IMR-90 (cell line): ENCODE measurements at regions not wholly inside any gene's neighbourhood (a gene's known extent, or its start where the extent isn't known, plus 50 kb on each side); places are given as distances from the start of the nearest gene placed in this dataset.

Experiments
- ATAC-seq: fragments of 200-7000 bp; cut with Tn5 transposase; 2 replicates; pipeline ENCODE4 v1.9.1; 2020; ENCODE audit warnings: low read depth, mild to moderate bottlenecking, moderate library complexity
- BruUV-seq: library from RNA; stranded (reverse); fragments of 400-500 nt; replicated peaks from 2 replicates; lab custom pipeline; 2021; lab: Mats Ljungman, UMichigan
- CTCF ChIA-PET: fragments of 300-600 bp; formaldehyde crosslinking; extraction: SDS; loops from one replicate; lab custom pipeline; 2021; ENCODE audit warnings: antibody characterized with exemption; lab: Yijun Ruan, JAX
- POLR2A ChIA-PET: fragments of 300-600 bp; sonication (Branson Sonifier 250); formaldehyde crosslinking; loops from one replicate; lab custom pipeline; 2022; ENCODE audit warnings: antibody characterized with exemption; ENCODE audit not compliant: unreplicated experiment; lab: Charles Lee
- DNase-seq: peaks from one replicate; pipeline ENCODE4 v3.0.0; 2013
- H2AFZ ChIP-seq: replicated peaks from 2 replicates; pipeline ENCODE3; 2013; ENCODE audit warnings: low read length, mild to moderate bottlenecking; ENCODE audit not compliant: poor library complexity
- H2AK5ac ChIP-seq: 2 replicates; pipeline ENCODE4 v1.6.1; 2013; ENCODE audit warnings: low read depth, low read length, inconsistent platforms
- H2AK9ac ChIP-seq: replicated peaks from 2 replicates; pipeline ENCODE3; 2013; ENCODE audit warnings: mild to moderate bottlenecking, low read depth, low read length, moderate library complexity; ENCODE audit not compliant: poor library complexity
- H2BK120ac ChIP-seq: 2 replicates; pipeline ENCODE4 v1.6.1; 2013; ENCODE audit warnings: low read depth, low read length, inconsistent platforms
- H2BK15ac ChIP-seq: 3 replicates; pipeline ENCODE4 v1.6.1; 2013; ENCODE audit warnings: low read depth, low read length, inconsistent platforms
- H2BK20ac ChIP-seq: 2 replicates; pipeline ENCODE4 v1.6.1; 2013; ENCODE audit warnings: low read depth, mild to moderate bottlenecking, inconsistent platforms, low read length, moderate library complexity
- H2BK5ac ChIP-seq: 2 replicates; pipeline ENCODE4 v1.6.1; 2013; ENCODE audit warnings: mild to moderate bottlenecking, low read depth, low read length, inconsistent platforms; ENCODE audit not compliant: poor library complexity, severe bottlenecking
- H3K14ac ChIP-seq: replicated peaks from 2 replicates; pipeline ENCODE4 v1.6.1; 2013; ENCODE audit warnings: low read depth, low read length, inconsistent platforms
- H3K18ac ChIP-seq: 2 replicates; pipeline ENCODE4 v1.6.1; 2013; ENCODE audit warnings: low read depth, low read length, control low read depth
- H3K23ac ChIP-seq: 2 replicates; pipeline ENCODE4 v1.6.1; 2013; ENCODE audit warnings: low read depth, low read length, inconsistent platforms
- H3K27ac ChIP-seq: 2 replicates; pipeline ENCODE4 v1.5.1; 2013; ENCODE audit warnings: mild to moderate bottlenecking, control low read depth, low read length; ENCODE audit not compliant: insufficient read depth
- H3K27me3 ChIP-seq: 2 replicates; pipeline ENCODE4 v1.6.1; 2013; ENCODE audit warnings: low read length; ENCODE audit not compliant: control insufficient read depth, insufficient read depth
- H3K36me3 ChIP-seq: 2 replicates; pipeline ENCODE4 v1.6.1; 2013; ENCODE audit warnings: low read length, mixed read lengths; ENCODE audit not compliant: control insufficient read depth, insufficient read depth
- H3K4ac ChIP-seq: 2 replicates; pipeline ENCODE4 v1.6.1; 2013; ENCODE audit warnings: low read depth, low read length, inconsistent platforms
- H3K4me1 ChIP-seq: 2 replicates; pipeline ENCODE4 v1.6.1; 2013; ENCODE audit warnings: low read length, mixed read lengths; ENCODE audit not compliant: control insufficient read depth, insufficient read depth
- H3K4me2 ChIP-seq: 2 replicates; pipeline ENCODE4 v1.6.1; 2013; ENCODE audit warnings: low read depth, mild to moderate bottlenecking, control low read depth, low read length, moderate library complexity
- H3K4me3 ChIP-seq: 2 replicates; pipeline ENCODE4 v1.5.1; 2013; ENCODE audit warnings: low read depth, mild to moderate bottlenecking, control low read depth, low read length, moderate library complexity; ENCODE audit not compliant: insufficient read depth
- H3K56ac ChIP-seq: 2 replicates; pipeline ENCODE4 v1.6.1; 2013; ENCODE audit warnings: low read length, inconsistent platforms; ENCODE audit not compliant: insufficient read depth; ENCODE audit errors: extremely low read depth
- H3K79me1 ChIP-seq, 2 experiments: 2 replicates each; pipeline ENCODE4 v1.6.1; 2013; ENCODE audit warnings: low read length in 2 of 2, inconsistent platforms in 1 of 2, low read depth in 1 of 2
- H3K9ac ChIP-seq: 2 replicates; pipeline ENCODE4 v1.6.1; 2013; ENCODE audit warnings: low read depth, low read length, control low read depth
- H3K9me1 ChIP-seq: 2 replicates; pipeline ENCODE4 v1.6.1; 2013; ENCODE audit warnings: low read length, inconsistent platforms; ENCODE audit not compliant: insufficient read depth
- H3K9me3 ChIP-seq: 2 replicates; pipeline ENCODE4 v1.6.1; 2013; ENCODE audit warnings: low read length; ENCODE audit not compliant: control insufficient read depth, insufficient read depth
- H4K20me1 ChIP-seq: 2 replicates; pipeline ENCODE4 v1.6.1; 2013; ENCODE audit warnings: low read length, inconsistent platforms; ENCODE audit not compliant: insufficient read depth
- H4K5ac ChIP-seq: 2 replicates; pipeline ENCODE4 v1.6.1; 2013; ENCODE audit warnings: mild to moderate bottlenecking, low read depth, low read length, control low read depth
- H4K8ac ChIP-seq, 2 experiments: 2 replicates each; pipeline ENCODE4 v1.6.1; 2013; ENCODE audit warnings: low read depth in 2 of 2, low read length in 2 of 2, control low read depth in 1 of 2, inconsistent platforms in 1 of 2
- H4K91ac ChIP-seq: 2 replicates; pipeline ENCODE4 v1.6.1; 2013; ENCODE audit warnings: low read depth, low read length, inconsistent platforms; ENCODE audit not compliant: insufficient read depth
- BHLHE40 ChIP-seq: fragments of 150-350 bp; IDR thresholded peaks from 2 replicates; pipeline ENCODE4 v1.6.1; 2016; ENCODE audit warnings: mild to moderate bottlenecking, low read depth, low read length
- CEBPB ChIP-seq: IDR thresholded peaks from 2 replicates; pipeline ENCODE4 v1.6.1; 2012; ENCODE audit warnings: low read depth, low read length, improper control_type of control experiment
- CHD1 ChIP-seq: IDR thresholded peaks from 2 replicates; pipeline ENCODE4 v1.6.1; 2012; ENCODE audit warnings: low read depth, low read length, improper control_type of control experiment
- CTCF ChIP-seq: conservative IDR thresholded peaks from 2 replicates; pipeline ENCODE4 v1.5.1; 2012; ENCODE audit warnings: mild to moderate bottlenecking, low read depth, low read length, improper control_type of control experiment
- ELK1 ChIP-seq: fragments of 150-350 bp; IDR thresholded peaks from 2 replicates; pipeline ENCODE4 v1.6.1; 2016; ENCODE audit warnings: low read depth, mild to moderate bottlenecking, low read length, moderate library complexity, borderline replicate concordance
- FOS ChIP-seq: fragments of 150-350 bp; IDR thresholded peaks from 2 replicates; pipeline ENCODE4 v1.6.1; 2016; ENCODE audit warnings: low read depth, low read length
- MAFK ChIP-seq: IDR thresholded peaks from 2 replicates; pipeline ENCODE4 v1.6.1; 2012; ENCODE audit warnings: low read depth, low read length, improper control_type of control experiment
- MAZ ChIP-seq: IDR thresholded peaks from 2 replicates; pipeline ENCODE4 v1.6.1; 2012; ENCODE audit warnings: low read depth, mild to moderate bottlenecking, low read length, improper control_type of control experiment, moderate library complexity, borderline replicate concordance
- MXI1 ChIP-seq: IDR thresholded peaks from 2 replicates; pipeline ENCODE4 v1.6.1; 2012; ENCODE audit warnings: low read depth, mild to moderate bottlenecking, low read length, moderate library complexity, borderline replicate concordance
- NFE2L2 ChIP-seq: fragments of 150-350 bp; IDR thresholded peaks from 2 replicates; pipeline ENCODE4 v1.6.1; 2016; ENCODE audit warnings: low read depth, mild to moderate bottlenecking, low read length
- POLR2A ChIP-seq: IDR thresholded peaks from 2 replicates; pipeline ENCODE4 v1.6.1; 2012; ENCODE audit warnings: mild to moderate bottlenecking, low read depth, low read length
- RAD21 ChIP-seq: IDR thresholded peaks from 2 replicates; pipeline ENCODE4 v1.6.1; 2012; ENCODE audit warnings: low read length, improper control_type of control experiment
- RCOR1 ChIP-seq: IDR thresholded peaks from 2 replicates; pipeline ENCODE4 v1.6.1; 2012; ENCODE audit warnings: mild to moderate bottlenecking, low read length, improper control_type of control experiment; ENCODE audit not compliant: insufficient replicate concordance
- RFX5 ChIP-seq: IDR thresholded peaks from 2 replicates; pipeline ENCODE4 v1.8.0; 2012; ENCODE audit warnings: low read depth, mild to moderate bottlenecking, low read length, moderate library complexity
- SMC3 ChIP-seq: fragments of 150-350 bp; IDR thresholded peaks from 2 replicates; pipeline ENCODE4 v1.6.1; 2016; ENCODE audit warnings: low read depth, mild to moderate bottlenecking, antibody characterized with exemption, low read length, moderate library complexity
- USF2 ChIP-seq: fragments of 150-350 bp; IDR thresholded peaks from 2 replicates; pipeline ENCODE4 v1.6.1; 2017; ENCODE audit warnings: mild to moderate bottlenecking, antibody characterized with exemption, low read length, low read depth
- WGBS, 2 experiments: methylation state at CpG; one replicate each; pipeline versions ENCODE4 v1.1.5 to v1.1.7; 2013; ENCODE audit warnings: missing lambda C conversion rate in 2 of 2; ENCODE audit not compliant: insufficient read length in 1 of 2; ENCODE audit errors: extremely low coverage in 2 of 2; 5-methylcytosine and 5-hydroxymethylcytosine counted together
- dilution Hi-C: fragments of 300-500 bp; cut with HindIII; formaldehyde crosslinking; loops from one replicate; pipeline ENCODE4 v1.14.3; 2018; ENCODE audit warnings: low sequenced_read_pairs; ENCODE audit not compliant: unreplicated experiment
- in situ Hi-C: fragments of 300-500 bp; cut with MboI; formaldehyde crosslinking; loops from 3 replicates; pipeline ENCODE4 v1.14.3; 2019; ENCODE audit warnings: low sequenced_read_pairs, inconsistent platforms, mixed read lengths
- intact Hi-C: fragments of 100-400 bp; cut with micrococcal nuclease; formaldehyde crosslinking; loops from 2 replicates; pipeline ENCODE4 v1.10.0; 2022

GRCh38 chr10:89873055-89873454, 171.7 kb downstream of the KIF20B start:
- H3K14ac ChIP-seq = no peak overlapping the region
- POLR2A ChIA-PET = no interaction called here
- no peak overlapping the region for H3K27ac ChIP-seq
- H3K9me3 ChIP-seq = no peaks in the 10 kb centered on the region
- DNase-seq (no peak), ATAC-seq (no peak)
- no peak overlapping the region for H2BK120ac ChIP-seq
- dilution Hi-C loops = no loop called here
- H3K79me1 ChIP-seq = no peaks in the 10 kb centered on the region
- no peak overlapping the region for H3K9ac ChIP-seq
- no peak overlapping the region for H3K4me2 ChIP-seq
- H4K20me1 ChIP-seq = no peaks in the 10 kb centered on the region
- no peak overlapping the region for H2BK15ac ChIP-seq
- H4K8ac ChIP-seq = no peak overlapping the region
- no peaks in the 10 kb centered on the region for H3K4me1 ChIP-seq
- WGBS, 2 experiments = no CpG with 5 or more reads among the region's 3 CpGs
- in situ Hi-C loops = no loop called here
- CTCF ChIA-PET = interaction anchor here (0.7 kb wide), 1 partner anchor 44 kb away, joined by 3 read pairs; no protein-coding TSS in a partner anchor
- no TSS peak for BruUV-seq
- H3K23ac ChIP-seq = no peak overlapping the region
- H4K5ac ChIP-seq = no peak overlapping the region
- H3K36me3 ChIP-seq = no peaks in the 10 kb centered on the region
- H4K91ac ChIP-seq = no peak overlapping the region
- H3K4ac ChIP-seq = no peak overlapping the region
- no peak overlapping the region for H2BK5ac ChIP-seq
- H2AK9ac ChIP-seq = no peak overlapping the region
- intact Hi-C loops = no loop called here
- H3K18ac ChIP-seq = no peak overlapping the region
- no peak overlapping the region for H3K56ac ChIP-seq
- H3K4me3 ChIP-seq = no peak overlapping the region
- no peak overlapping the region for H2AK5ac ChIP-seq
- no peaks in the 10 kb centered on the region for H3K9me1 ChIP-seq
- H2BK20ac ChIP-seq = no peak overlapping the region
- H2AFZ ChIP-seq = no peak overlapping the region
- no peaks in the 10 kb centered on the region for H3K27me3 ChIP-seq
- TF ChIP-seq RFX5 (no peak), CHD1 (no peak), BHLHE40 (no peak), FOS (no peak), SMC3 (no peak), RCOR1 (no peak), NFE2L2 (no peak), MAZ (no peak), MAFK (no peak), CEBPB (no peak), CTCF (no peak), MXI1 (no peak), POLR2A (no peak), ELK1 (no peak), RAD21 (no peak), USF2 (no peak)
